Sigmoid colon (tissue), 4 donors: ENCODE measurements at regions not wholly inside any gene's neighbourhood (a gene's known extent, or its start where the extent isn't known, plus 50 kb on each side); places are given as distances from the start of the nearest gene placed in this dataset.

Experiments used
- CTCF ChIP-seq, 4 experiments: fragments of 450-650 bp in 3 of 4; fragments of 200-600 bp in 1 of 4; IDR thresholded peaks; one replicate each; pipeline ENCODE4 v1.5.1; 2016 to 2019; ENCODE audit warnings: antibody characterized with exemption in 4 of 4, mild to moderate bottlenecking in 3 of 4, moderate library complexity in 2 of 4
- POLR2A ChIP-seq, 2 donors: fragments of 450-650 bp; IDR thresholded peaks; one replicate each; pipeline ENCODE4 v1.6.1; 2016; ENCODE audit warnings: antibody characterized with exemption in 2 of 2, mild to moderate bottlenecking in 2 of 2, moderate library complexity in 2 of 2
- POLR2AphosphoS5 ChIP-seq, 4 donors: sonication (generic); formaldehyde crosslinking; IDR thresholded peaks; one replicate each; pipeline ENCODE4 v1.6.1; 2017; ENCODE audit warnings: antibody characterized with exemption in 4 of 4

GRCh38 chr19:30272554-30272953 lies 99.6 kb upstream of the ZNF536 start:
- TF ChIP-seq CTCF (IDR thresholded peaks at IDR 0.05) (no peak), POLR2AphosphoS5 (IDR thresholded peaks at IDR 0.05) (no peak), POLR2A (IDR thresholded peaks at IDR 0.05) (no peak)
